Testis (tissue), 2 donors: ENCODE measurements at regions not wholly inside any gene's neighbourhood (a gene's known extent, or its start where the extent isn't known, plus 50 kb on each side); places are given as distances from the start of the nearest gene placed in this dataset.

Experiments
- CTCF ChIP-seq, 3 experiments: fragments of 450-650 bp in 2 of 3; fragments of 200-600 bp in 1 of 3; sonication (generic) in 1 of 3; IDR thresholded peaks; one replicate each; pipeline ENCODE4 v1.5.1; 2016 to 2019; ENCODE audit warnings: antibody characterized with exemption in 3 of 3, mild to moderate bottlenecking in 2 of 3, moderate library complexity in 1 of 3
- POLR2A ChIP-seq: fragments of 450-650 bp; IDR thresholded peaks from one replicate; pipeline ENCODE4 v1.6.1; 2017; ENCODE audit warnings: antibody characterized with exemption, mild to moderate bottlenecking, moderate library complexity

- TF ChIP-seq POLR2A (no peak), CTCF (IDR thresholded peaks at IDR 0.05) (no peak)
These were observed 149.5 kb upstream of the NPY start for GRCh38 chr7:24134535-24134934.
